Tibial nerve (tissue), 4 donors: ENCODE measurements at regions not wholly inside any gene's neighbourhood (a gene's known extent, or its start where the extent isn't known, plus 50 kb on each side); places are given as distances from the start of the nearest gene placed in this dataset.

Experiments used
- CTCF ChIP-seq, 5 experiments: fragments of 200-600 bp in 3 of 5; fragments of 450-650 bp in 2 of 5; sonication (generic) in 3 of 5; IDR thresholded peaks; one replicate each; pipeline ENCODE4 v1.5.1; 2016 to 2019; ENCODE audit warnings: antibody characterized with exemption in 5 of 5, mild to moderate bottlenecking in 3 of 5, moderate library complexity in 2 of 5
- EP300 ChIP-seq, 2 donors: sonication (generic); formaldehyde crosslinking; IDR thresholded peaks; one replicate each; pipeline ENCODE4 v1.6.1; 2017; ENCODE audit warnings: antibody characterized with exemption in 2 of 2, mild to moderate bottlenecking in 1 of 2
- POLR2A ChIP-seq, 2 donors: fragments of 450-650 bp; IDR thresholded peaks; one replicate each; pipeline ENCODE4 v1.6.1; 2017; ENCODE audit warnings: antibody characterized with exemption in 2 of 2, mild to moderate bottlenecking in 2 of 2, moderate library complexity in 2 of 2

- no peak for TF ChIP-seq POLR2A (IDR thresholded peaks at IDR 0.05)
- no peak for TF ChIP-seq CTCF (IDR thresholded peaks at IDR 0.05)
- no peak for TF ChIP-seq EP300 (IDR thresholded peaks at IDR 0.05)
These were observed 1241.2 kb downstream of the SUCLG1 start for GRCh38 chr2:83217854-83218253.
